SH-SY5Y (cell line): ENCODE measurements at regions not wholly inside any gene's neighbourhood (a gene's known extent, or its start where the extent isn't known, plus 50 kb on each side); places are given as distances from the start of the nearest gene placed in this dataset.

ENCODE experiments used
- GATA2 ChIP-seq: IDR thresholded peaks from 2 replicates; pipeline ENCODE4 v1.6.1; 2011; ENCODE audit warnings: mild to moderate bottlenecking, low read depth, low read length
- GATA3 ChIP-seq: IDR thresholded peaks from 2 replicates; pipeline ENCODE4 v1.6.1; 2011; ENCODE audit warnings: low read depth, mild to moderate bottlenecking, low read length, moderate library complexity

- TF ChIP-seq GATA2 (no peak), GATA3 (no peak)
Measured at GRCh38 chr2:56685205-56685604, 501.4 kb downstream of the CCDC85A start.

DNA sequence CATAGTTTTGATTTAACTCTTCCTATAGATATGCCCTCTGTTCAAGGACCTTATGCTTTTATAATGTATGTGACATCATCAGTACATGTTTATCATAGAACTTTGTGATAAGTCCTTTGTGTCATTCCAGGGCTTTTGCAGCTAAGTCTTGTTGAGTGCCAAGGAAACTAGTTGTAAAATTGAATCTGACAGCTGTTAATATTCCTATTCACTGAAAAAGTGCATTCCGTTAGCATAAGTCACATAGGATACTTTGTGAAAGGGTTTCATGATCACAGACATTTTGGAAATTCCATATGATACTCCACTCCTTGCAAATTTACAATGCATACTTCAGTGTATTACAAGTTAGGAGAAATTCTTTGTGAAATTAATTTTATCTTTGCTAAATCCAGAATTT is 503.4 kb downstream of the CCDC85A start:
- TF ChIP-seq GATA3 (no peak), GATA2 (no peak)

GRCh38 chr2:56688661-56689060 is 504.9 kb downstream of the CCDC85A start:
- TF ChIP-seq GATA2 (no peak), GATA3 (no peak)

- TF ChIP-seq GATA2 (no peak), GATA3 (no peak)
Measured at GRCh38 chr2:56693501-56693900, 509.7 kb downstream of the CCDC85A start.

GRCh38 chr2:56703001-56703400 is 519.2 kb downstream of the CCDC85A start:
- TF ChIP-seq GATA3, result no peak
- TF ChIP-seq GATA2, result no peak

- TF ChIP-seq GATA2, result no peak
- TF ChIP-seq GATA3, result no peak
Measured at GRCh38 chr2:56705713-56706112, 521.9 kb downstream of the CCDC85A start.

DNA sequence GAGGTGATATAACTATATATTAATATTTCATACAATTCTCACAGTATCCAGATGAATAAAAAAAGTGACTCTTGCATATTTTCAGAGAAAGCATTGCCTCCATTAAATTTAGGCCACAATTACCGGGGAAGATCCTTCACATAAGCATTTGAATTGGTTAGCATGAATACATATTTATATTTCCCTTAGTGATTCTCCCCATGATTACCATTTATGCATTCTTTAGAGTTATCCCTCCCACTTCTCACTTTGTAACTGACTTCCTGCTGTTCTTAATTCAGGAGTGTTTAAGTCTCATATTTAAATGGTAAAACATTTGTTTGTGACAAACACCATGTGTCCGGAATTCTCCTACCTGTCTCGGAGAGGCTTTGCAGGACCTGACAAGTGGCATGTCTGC is 523.4 kb downstream of the CCDC85A start:
- TF ChIP-seq GATA2, result no peak
- TF ChIP-seq GATA3, result no peak

DNA sequence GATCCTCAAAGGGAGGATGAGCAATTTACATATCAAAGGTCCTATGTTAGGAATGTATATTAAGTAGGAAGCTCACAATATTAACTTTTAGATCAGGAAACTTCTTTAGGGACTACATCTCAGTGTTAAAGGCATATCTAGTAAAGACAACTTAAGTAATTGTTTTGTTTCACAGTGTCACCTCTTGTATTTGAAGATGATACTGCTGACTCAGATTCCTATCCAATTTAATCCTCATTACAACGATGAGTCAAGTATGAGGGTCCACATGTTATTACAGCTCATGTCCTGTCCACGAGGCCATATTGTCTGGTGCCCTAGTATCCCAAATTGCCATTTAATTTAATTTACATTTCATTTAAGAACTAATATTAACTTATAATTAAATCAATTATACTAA is 523.9 kb downstream of the CCDC85A start:
- TF ChIP-seq GATA3, result no peak
- no peak for TF ChIP-seq GATA2

- TF ChIP-seq GATA3, result no peak
- TF ChIP-seq GATA2, result no peak
Measured at GRCh38 chr2:56709181-56709580, 525.4 kb downstream of the CCDC85A start.

GRCh38 chr2:56713161-56713676 is 529.4 kb downstream of the CCDC85A start:
- no peak for TF ChIP-seq GATA2
- TF ChIP-seq GATA3, result no peak

GRCh38 chr2:56713978-56714377 is 530.2 kb downstream of the CCDC85A start:
- TF ChIP-seq GATA2, result no peak
- TF ChIP-seq GATA3, result no peak

- TF ChIP-seq GATA3 (no peak), GATA2 (no peak)
Measured at GRCh38 chr2:56714400-56714799, 530.6 kb downstream of the CCDC85A start.

DNA sequence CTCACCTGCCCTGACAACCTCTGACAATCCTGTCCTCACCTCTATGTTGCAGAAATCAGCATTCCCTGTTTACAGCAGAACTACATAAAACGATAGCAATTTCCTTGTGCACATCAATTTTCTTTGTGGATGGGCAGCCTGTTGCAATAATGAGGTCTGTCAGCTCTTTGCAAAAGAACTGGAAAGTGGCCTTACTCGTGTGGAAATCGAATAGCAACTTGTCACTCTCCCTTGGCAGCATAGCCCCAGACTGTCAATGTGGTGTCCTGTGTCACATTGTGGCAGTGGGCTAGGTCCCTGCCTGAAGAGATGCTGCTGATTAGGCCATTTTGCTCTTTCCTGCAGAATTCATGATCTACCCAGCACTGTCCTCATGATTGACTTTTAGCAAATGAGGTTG is 531.9 kb downstream of the CCDC85A start:
- TF ChIP-seq GATA3 (no peak), GATA2 (no peak)

DNA sequence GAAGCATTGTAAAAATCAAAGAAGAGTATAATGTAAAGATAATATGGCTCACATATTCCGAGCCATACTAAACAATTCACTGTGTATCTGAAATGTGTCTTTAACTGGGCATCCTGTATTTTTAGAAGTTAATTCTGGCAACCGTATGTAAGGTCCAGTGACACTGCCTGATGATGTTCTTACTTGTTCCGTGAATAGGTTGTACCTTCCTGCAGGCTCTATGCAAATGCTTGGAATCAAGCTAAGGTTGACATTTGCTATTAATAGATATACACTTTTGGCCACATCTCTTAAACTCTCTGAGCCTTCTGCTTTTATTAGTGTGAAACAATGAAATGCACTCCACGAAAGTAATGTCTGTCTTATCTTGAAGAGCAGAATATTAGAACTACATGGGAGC is 534.6 kb downstream of the CCDC85A start:
- TF ChIP-seq GATA2, result no peak
- no peak for TF ChIP-seq GATA3

GRCh38 chr2:56729212-56729611 is 545.4 kb downstream of the CCDC85A start:
- TF ChIP-seq GATA2 (no peak), GATA3 (no peak)

- TF ChIP-seq GATA3, result no peak
- TF ChIP-seq GATA2, result no peak
Measured at GRCh38 chr2:56732946-56733345, 549.2 kb downstream of the CCDC85A start.
